Hepatocyte (in vitro differentiated cells): ENCODE measurements at regions not wholly inside any gene's neighbourhood (a gene's known extent, or its start where the extent isn't known, plus 50 kb on each side); places are given as distances from the start of the nearest gene placed in this dataset.

Source experiments
- CTCF ChIP-seq: fragments of 200-600 bp; sonication (generic); IDR thresholded peaks from 2 replicates; pipeline ENCODE4 v1.5.1; 2016; ENCODE audit warnings: antibody characterized with exemption, mild to moderate bottlenecking; ENCODE audit not compliant: poor library complexity
- EZH2 ChIP-seq: fragments of 200-600 bp; sonication (generic); IDR thresholded peaks from 2 replicates; pipeline ENCODE4 v1.6.1; 2016; ENCODE audit warnings: antibody characterized with exemption, mild to moderate bottlenecking, borderline replicate concordance

- TF ChIP-seq CTCF (no peak), EZH2 (no peak)
These were observed 235.8 kb downstream of the ALDH8A1 start for GRCh38 chr6:134714113-134714512.
